GM23338 (cell line): ENCODE measurements at regions not wholly inside any gene's neighbourhood (a gene's known extent, or its start where the extent isn't known, plus 50 kb on each side); places are given as distances from the start of the nearest gene placed in this dataset.

Experiments used
- ATAC-seq: fragments of 200-7000 bp; cut with Tn5 transposase; 3 replicates; pipeline ENCODE4 v1.9.1; 2020
- DNase-seq: peaks from one replicate; pipeline ENCODE4 v3.0.0-alpha.2; 2015; ENCODE audit warnings: low spot score
- H2AFZ ChIP-seq: fragments of 200-600 bp; sonication (generic); 2 replicates; pipeline ENCODE4 v1.8.0; 2016; ENCODE audit warnings: antibody characterized with exemption, mild to moderate bottlenecking, moderate library complexity
- H3F3A ChIP-seq: fragments of 200-600 bp; sonication (generic); replicated peaks from 2 replicates; pipeline ENCODE4 v1.8.0; 2017; ENCODE audit warnings: antibody characterized with exemption, mixed run types, low read depth
- H3K27ac ChIP-seq: fragments of 200-600 bp; sonication (generic); 2 replicates; pipeline ENCODE4 v1.6.1; 2016; ENCODE audit warnings: low read depth
- H3K27me3 ChIP-seq: fragments of 200-600 bp; sonication (generic); 2 replicates; pipeline ENCODE4 v1.8.0; 2016; ENCODE audit warnings: mild to moderate bottlenecking, mixed run types, moderate library complexity; ENCODE audit not compliant: insufficient read depth
- H3K36me3 ChIP-seq: fragments of 200-600 bp; sonication (generic); 2 replicates; pipeline ENCODE4 v1.8.0; 2016; ENCODE audit warnings: mild to moderate bottlenecking; ENCODE audit not compliant: insufficient read depth
- H3K4me1 ChIP-seq: fragments of 200-600 bp; sonication (generic); 2 replicates; pipeline ENCODE4 v1.8.0; 2016; ENCODE audit warnings: mild to moderate bottlenecking, moderate library complexity; ENCODE audit not compliant: insufficient read depth
- H3K4me2 ChIP-seq: fragments of 200-600 bp; sonication (generic); 2 replicates; pipeline ENCODE4 v1.7.1; 2017; ENCODE audit warnings: mixed run types
- H3K4me3 ChIP-seq: fragments of 200-600 bp; sonication (generic); 2 replicates; pipeline ENCODE4 v1.6.1; 2016; ENCODE audit warnings: mixed run types
- H3K79me2 ChIP-seq: fragments of 200-600 bp; sonication (generic); replicated peaks from 2 replicates; pipeline ENCODE4 v1.8.0; 2017; ENCODE audit warnings: mild to moderate bottlenecking; ENCODE audit not compliant: insufficient read depth
- H3K9me2 ChIP-seq: fragments of 200-600 bp; sonication (generic); 2 replicates; pipeline ENCODE4 v1.8.0; 2017; ENCODE audit not compliant: insufficient read depth
- H4K20me1 ChIP-seq: fragments of 200-600 bp; sonication (generic); replicated peaks from 2 replicates; pipeline ENCODE4 v1.8.0; 2017; ENCODE audit warnings: mild to moderate bottlenecking; ENCODE audit not compliant: insufficient read depth
- H3K27ac Mint-ChIP-seq: 2 replicates; pipeline ENCODE4 v1.8.0; 2020; ENCODE audit warnings: inconsistent platforms, mild to moderate bottlenecking, moderate library complexity, mixed read lengths
- H3K27me3 Mint-ChIP-seq: 3 replicates; pipeline ENCODE4 v1.8.0; 2022; ENCODE audit warnings: low read depth, mild to moderate bottlenecking, moderate library complexity, mixed read lengths, inconsistent platforms; ENCODE audit not compliant: insufficient read depth, poor library complexity
- H3K36me3 Mint-ChIP-seq: 3 replicates; pipeline ENCODE4 v1.8.0; 2021; ENCODE audit warnings: low read depth, mild to moderate bottlenecking, inconsistent platforms, moderate library complexity, mixed read lengths
- H3K4me1 Mint-ChIP-seq: 3 replicates; pipeline ENCODE4 v1.8.0; 2020; ENCODE audit warnings: mild to moderate bottlenecking, inconsistent platforms, mixed read lengths
- H3K4me3 Mint-ChIP-seq: 3 replicates; pipeline ENCODE4 v1.8.0; 2021; ENCODE audit warnings: moderate library complexity, mild to moderate bottlenecking, inconsistent platforms, mixed read lengths
- H3K9me3 Mint-ChIP-seq: 3 replicates; pipeline ENCODE4 v1.8.0; 2020; ENCODE audit warnings: moderate library complexity, mild to moderate bottlenecking, inconsistent platforms, mixed read lengths
- EZH2phosphoT487 ChIP-seq: fragments of 200-600 bp; sonication (generic); IDR thresholded peaks from one replicate; pipeline ENCODE4 v1.8.1; 2018; ENCODE audit warnings: antibody characterized with exemption; ENCODE audit not compliant: unreplicated experiment
- JUNB ChIP-seq: IDR thresholded peaks from one replicate; pipeline ENCODE4 v1.6.1; 2016; ENCODE audit warnings: antibody characterized with exemption; ENCODE audit not compliant: unreplicated experiment
- NANOG ChIP-seq: IDR thresholded peaks from 2 replicates; pipeline ENCODE4 v1.6.1; 2016; ENCODE audit warnings: antibody characterized with exemption, borderline replicate concordance
- STAT1 ChIP-seq: IDR thresholded peaks from one replicate; pipeline ENCODE4 v1.6.1; 2016; ENCODE audit warnings: antibody characterized with exemption; ENCODE audit not compliant: unreplicated experiment
- ZNF114 ChIP-seq: fragments of 250-450 bp; sonication (Bioruptor Pico); IDR thresholded peaks from 2 replicates; pipeline ENCODE4 v1.5.0; 2020; ENCODE audit warnings: mild to moderate bottlenecking, moderate library complexity
- ZNF331 ChIP-seq: fragments of 250-450 bp; sonication (Bioruptor Pico); IDR thresholded peaks from 2 replicates; pipeline ENCODE4 v1.5.0; 2020; ENCODE audit warnings: low read depth, mild to moderate bottlenecking, moderate library complexity
- TF ChIP-seq, protein P1 (sequence below), 2 experiments: fragments of 200-600 bp in 1 of 2; sonication (generic) in 1 of 2; conservative IDR thresholded peaks; 2 replicates each; pipeline versions ENCODE4 v1.5.1 to v1.6.1; 2016 to 2017; ENCODE audit warnings: antibody characterized with exemption in 2 of 2, low read depth in 2 of 2, mild to moderate bottlenecking in 2 of 2, moderate library complexity in 1 of 2
- TF ChIP-seq, protein P2 (sequence below): IDR thresholded peaks from one replicate; pipeline ENCODE4 v1.6.1; 2018; ENCODE audit warnings: antibody characterized with exemption; ENCODE audit not compliant: unreplicated experiment
- TF ChIP-seq, protein P3 (sequence below): fragments of 250-450 bp; sonication (Bioruptor Pico); IDR thresholded peaks from 2 replicates; pipeline ENCODE4 v1.5.0; 2020; ENCODE audit warnings: mild to moderate bottlenecking, moderate library complexity

DNA sequence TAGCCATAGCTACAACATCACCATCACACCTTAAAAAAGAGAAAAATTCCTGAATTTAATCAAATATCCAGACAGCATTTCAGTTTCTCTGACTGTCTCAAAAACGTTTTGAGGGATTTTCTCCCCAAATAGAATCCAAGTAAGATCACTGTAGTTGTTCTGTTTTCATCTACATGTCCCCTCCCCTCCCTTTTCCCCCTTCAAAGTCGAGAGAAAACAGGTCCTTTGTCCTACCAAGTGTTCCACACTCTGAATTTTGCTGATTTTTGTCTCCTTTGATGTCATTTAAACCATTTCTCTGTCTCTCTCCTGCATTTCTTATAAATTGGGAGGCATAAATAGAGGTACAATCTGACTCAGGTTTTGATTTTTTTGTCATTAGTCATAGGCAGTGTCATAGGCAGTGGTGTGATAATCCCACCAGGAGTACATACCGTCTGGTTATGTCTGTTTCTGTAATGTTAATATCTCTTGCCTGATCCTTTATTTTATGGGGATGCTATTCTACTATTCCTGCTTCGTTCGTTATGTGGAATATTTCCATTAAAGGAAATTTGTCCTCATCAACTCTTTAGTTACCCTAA is 348.6 kb downstream of the PTTG2 start (continued):
- no peak for TF ChIP-seq ZNF331 (CRISPR knock-in tag)
- TF ChIP-seq, protein P1, sequence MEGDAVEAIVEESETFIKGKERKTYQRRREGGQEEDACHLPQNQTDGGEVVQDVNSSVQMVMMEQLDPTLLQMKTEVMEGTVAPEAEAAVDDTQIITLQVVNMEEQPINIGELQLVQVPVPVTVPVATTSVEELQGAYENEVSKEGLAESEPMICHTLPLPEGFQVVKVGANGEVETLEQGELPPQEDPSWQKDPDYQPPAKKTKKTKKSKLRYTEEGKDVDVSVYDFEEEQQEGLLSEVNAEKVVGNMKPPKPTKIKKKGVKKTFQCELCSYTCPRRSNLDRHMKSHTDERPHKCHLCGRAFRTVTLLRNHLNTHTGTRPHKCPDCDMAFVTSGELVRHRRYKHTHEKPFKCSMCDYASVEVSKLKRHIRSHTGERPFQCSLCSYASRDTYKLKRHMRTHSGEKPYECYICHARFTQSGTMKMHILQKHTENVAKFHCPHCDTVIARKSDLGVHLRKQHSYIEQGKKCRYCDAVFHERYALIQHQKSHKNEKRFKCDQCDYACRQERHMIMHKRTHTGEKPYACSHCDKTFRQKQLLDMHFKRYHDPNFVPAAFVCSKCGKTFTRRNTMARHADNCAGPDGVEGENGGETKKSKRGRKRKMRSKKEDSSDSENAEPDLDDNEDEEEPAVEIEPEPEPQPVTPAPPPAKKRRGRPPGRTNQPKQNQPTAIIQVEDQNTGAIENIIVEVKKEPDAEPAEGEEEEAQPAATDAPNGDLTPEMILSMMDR (conservative IDR thresholded peaks at IDR 0.05; ENCODE audit: low read depth in 2 of 2): no peak
- TF ChIP-seq EZH2phosphoT487: no peak
- no peak for TF ChIP-seq NANOG
- no peak for TF ChIP-seq JUNB
- TF ChIP-seq, protein P2, sequence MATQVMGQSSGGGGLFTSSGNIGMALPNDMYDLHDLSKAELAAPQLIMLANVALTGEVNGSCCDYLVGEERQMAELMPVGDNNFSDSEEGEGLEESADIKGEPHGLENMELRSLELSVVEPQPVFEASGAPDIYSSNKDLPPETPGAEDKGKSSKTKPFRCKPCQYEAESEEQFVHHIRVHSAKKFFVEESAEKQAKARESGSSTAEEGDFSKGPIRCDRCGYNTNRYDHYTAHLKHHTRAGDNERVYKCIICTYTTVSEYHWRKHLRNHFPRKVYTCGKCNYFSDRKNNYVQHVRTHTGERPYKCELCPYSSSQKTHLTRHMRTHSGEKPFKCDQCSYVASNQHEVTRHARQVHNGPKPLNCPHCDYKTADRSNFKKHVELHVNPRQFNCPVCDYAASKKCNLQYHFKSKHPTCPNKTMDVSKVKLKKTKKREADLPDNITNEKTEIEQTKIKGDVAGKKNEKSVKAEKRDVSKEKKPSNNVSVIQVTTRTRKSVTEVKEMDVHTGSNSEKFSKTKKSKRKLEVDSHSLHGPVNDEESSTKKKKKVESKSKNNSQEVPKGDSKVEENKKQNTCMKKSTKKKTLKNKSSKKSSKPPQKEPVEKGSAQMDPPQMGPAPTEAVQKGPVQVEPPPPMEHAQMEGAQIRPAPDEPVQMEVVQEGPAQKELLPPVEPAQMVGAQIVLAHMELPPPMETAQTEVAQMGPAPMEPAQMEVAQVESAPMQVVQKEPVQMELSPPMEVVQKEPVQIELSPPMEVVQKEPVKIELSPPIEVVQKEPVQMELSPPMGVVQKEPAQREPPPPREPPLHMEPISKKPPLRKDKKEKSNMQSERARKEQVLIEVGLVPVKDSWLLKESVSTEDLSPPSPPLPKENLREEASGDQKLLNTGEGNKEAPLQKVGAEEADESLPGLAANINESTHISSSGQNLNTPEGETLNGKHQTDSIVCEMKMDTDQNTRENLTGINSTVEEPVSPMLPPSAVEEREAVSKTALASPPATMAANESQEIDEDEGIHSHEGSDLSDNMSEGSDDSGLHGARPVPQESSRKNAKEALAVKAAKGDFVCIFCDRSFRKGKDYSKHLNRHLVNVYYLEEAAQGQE: no peak

DNA sequence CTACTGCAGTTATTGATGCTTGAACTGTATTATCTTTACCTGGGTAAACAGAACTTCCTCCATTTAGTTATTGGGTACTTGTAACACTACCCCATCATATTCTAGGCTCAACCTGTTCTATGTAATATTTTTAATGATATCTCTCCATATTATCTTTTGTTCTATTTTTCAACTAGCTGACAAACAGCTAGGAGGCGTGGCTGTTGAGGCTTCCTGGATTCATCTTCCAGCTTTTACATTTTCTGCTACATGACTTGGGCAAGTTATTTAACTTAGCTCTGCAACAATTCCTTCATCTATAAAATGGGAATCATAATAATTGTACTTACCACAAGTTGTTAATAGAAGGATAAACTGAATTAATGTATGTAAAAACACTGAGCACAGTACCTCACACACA is 349.3 kb downstream of the PTTG2 start:
- no peak overlapping the region for H3K27ac Mint-ChIP-seq
- no peak overlapping the region for H3K27ac ChIP-seq
- no peak overlapping the region for H2AFZ ChIP-seq
- H3K79me2 ChIP-seq: no peaks in the 10 kb centered on the region
- DNase-seq (no peak), ATAC-seq (no peak)
- no peaks in the 10 kb centered on the region for H3K36me3 ChIP-seq
- H3K9me3 Mint-ChIP-seq: peaks cover 3% of the 10 kb centered on the region; the same call in 1 of the 3 replicates
- peaks cover 13% of the 10 kb centered on the region for H3K4me1 Mint-ChIP-seq
- H3K4me3 ChIP-seq: no peak overlapping the region
- H3K4me3 Mint-ChIP-seq: no peak overlapping the region
- no peaks in the 10 kb centered on the region for H3K27me3 Mint-ChIP-seq
- H3K9me2 ChIP-seq: no peaks in the 10 kb centered on the region
- H3K4me1 ChIP-seq: peaks cover 9% of the 10 kb centered on the region; the same call in 1 of the 2 replicates
- no peaks in the 10 kb centered on the region for H3K36me3 Mint-ChIP-seq
- H3K27me3 ChIP-seq: no peaks in the 10 kb centered on the region
- no peak overlapping the region for H3K4me2 ChIP-seq
- H4K20me1 ChIP-seq: no peaks in the 10 kb centered on the region
- no peaks in the 10 kb centered on the region for H3F3A ChIP-seq
- TF ChIP-seq, protein P3, sequence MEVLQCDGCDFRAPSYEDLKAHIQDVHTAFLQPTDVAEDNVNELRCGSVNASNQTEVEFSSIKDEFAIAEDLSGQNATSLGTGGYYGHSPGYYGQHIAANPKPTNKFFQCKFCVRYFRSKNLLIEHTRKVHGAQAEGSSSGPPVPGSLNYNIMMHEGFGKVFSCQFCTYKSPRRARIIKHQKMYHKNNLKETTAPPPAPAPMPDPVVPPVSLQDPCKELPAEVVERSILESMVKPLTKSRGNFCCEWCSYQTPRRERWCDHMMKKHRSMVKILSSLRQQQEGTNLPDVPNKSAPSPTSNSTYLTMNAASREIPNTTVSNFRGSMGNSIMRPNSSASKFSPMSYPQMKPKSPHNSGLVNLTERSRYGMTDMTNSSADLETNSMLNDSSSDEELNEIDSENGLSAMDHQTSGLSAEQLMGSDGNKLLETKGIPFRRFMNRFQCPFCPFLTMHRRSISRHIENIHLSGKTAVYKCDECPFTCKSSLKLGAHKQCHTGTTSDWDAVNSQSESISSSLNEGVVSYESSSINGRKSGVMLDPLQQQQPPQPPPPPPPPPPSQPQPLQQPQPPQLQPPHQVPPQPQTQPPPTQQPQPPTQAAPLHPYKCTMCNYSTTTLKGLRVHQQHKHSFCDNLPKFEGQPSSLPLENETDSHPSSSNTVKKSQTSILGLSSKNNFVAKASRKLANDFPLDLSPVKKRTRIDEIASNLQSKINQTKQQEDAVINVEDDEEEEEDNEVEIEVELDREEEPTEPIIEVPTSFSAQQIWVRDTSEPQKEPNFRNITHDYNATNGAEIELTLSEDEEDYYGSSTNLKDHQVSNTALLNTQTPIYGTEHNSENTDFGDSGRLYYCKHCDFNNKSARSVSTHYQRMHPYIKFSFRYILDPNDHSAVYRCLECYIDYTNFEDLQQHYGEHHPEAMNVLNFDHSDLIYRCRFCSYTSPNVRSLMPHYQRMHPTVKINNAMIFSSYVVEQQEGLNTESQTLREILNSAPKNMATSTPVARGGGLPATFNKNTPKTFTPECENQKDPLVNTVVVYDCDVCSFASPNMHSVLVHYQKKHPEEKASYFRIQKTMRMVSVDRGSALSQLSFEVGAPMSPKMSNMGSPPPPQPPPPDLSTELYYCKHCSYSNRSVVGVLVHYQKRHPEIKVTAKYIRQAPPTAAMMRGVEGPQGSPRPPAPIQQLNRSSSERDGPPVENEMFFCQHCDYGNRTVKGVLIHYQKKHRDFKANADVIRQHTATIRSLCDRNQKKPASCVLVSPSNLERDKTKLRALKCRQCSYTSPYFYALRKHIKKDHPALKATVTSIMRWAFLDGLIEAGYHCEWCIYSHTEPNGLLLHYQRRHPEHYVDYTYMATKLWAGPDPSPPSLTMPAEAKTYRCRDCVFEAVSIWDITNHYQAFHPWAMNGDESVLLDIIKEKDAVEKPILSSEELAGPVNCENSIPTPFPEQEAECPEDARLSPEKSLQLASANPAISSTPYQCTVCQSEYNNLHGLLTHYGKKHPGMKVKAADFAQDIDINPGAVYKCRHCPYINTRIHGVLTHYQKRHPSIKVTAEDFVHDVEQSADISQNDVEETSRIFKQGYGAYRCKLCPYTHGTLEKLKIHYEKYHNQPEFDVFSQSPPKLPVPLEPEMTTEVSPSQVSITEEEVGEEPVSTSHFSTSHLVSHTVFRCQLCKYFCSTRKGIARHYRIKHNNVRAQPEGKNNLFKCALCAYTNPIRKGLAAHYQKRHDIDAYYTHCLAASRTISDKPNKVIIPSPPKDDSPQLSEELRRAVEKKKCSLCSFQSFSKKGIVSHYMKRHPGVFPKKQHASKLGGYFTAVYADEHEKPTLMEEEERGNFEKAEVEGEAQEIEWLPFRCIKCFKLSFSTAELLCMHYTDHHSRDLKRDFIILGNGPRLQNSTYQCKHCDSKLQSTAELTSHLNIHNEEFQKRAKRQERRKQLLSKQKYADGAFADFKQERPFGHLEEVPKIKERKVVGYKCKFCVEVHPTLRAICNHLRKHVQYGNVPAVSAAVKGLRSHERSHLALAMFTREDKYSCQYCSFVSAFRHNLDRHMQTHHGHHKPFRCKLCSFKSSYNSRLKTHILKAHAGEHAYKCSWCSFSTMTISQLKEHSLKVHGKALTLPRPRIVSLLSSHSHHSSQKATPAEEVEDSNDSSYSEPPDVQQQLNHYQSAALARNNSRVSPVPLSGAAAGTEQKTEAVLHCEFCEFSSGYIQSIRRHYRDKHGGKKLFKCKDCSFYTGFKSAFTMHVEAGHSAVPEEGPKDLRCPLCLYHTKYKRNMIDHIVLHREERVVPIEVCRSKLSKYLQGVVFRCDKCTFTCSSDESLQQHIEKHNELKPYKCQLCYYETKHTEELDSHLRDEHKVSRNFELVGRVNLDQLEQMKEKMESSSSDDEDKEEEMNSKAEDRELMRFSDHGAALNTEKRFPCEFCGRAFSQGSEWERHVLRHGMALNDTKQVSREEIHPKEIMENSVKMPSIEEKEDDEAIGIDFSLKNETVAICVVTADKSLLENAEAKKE (CRISPR knock-in tag): no peak
- TF ChIP-seq ZNF114 (CRISPR knock-in tag) (no peak), ZNF331 (CRISPR knock-in tag) (no peak), EZH2phosphoT487 (no peak), STAT1 (no peak), NANOG (no peak)
- TF ChIP-seq, protein P2: no peak
